DOHH2 (cell line): ENCODE measurements at regions not wholly inside any gene's neighbourhood (a gene's known extent, or its start where the extent isn't known, plus 50 kb on each side); places are given as distances from the start of the nearest gene placed in this dataset.

ENCODE experiments used
- H3F3A ChIP-seq: fragments of 200-600 bp; sonication (generic), shearing (Covaris generic); 2 replicates; pipeline ENCODE4 v1.6.0; 2016; ENCODE audit warnings: antibody characterized with exemption, mild to moderate bottlenecking; ENCODE audit not compliant: control insufficient read depth, insufficient read depth
- H3K27ac ChIP-seq: fragments of 200-600 bp; sonication (generic); 2 replicates; pipeline ENCODE4 v1.5.1; 2014; ENCODE audit warnings: low read depth, mild to moderate bottlenecking, low read length, moderate library complexity
- H3K27me3 ChIP-seq: fragments of 200-600 bp; sonication (generic); 2 replicates; pipeline ENCODE4 v1.6.1; 2014; ENCODE audit warnings: mild to moderate bottlenecking, low read length, mixed read lengths; ENCODE audit not compliant: control insufficient read depth
- H3K36me3 ChIP-seq: fragments of 200-600 bp; sonication (generic); 2 replicates; pipeline ENCODE4 v1.6.1; 2014; ENCODE audit warnings: mild to moderate bottlenecking, low read length, moderate library complexity, mixed read lengths; ENCODE audit not compliant: control insufficient read depth
- H3K4me1 ChIP-seq: fragments of 200-600 bp; sonication (generic); 2 replicates; pipeline ENCODE4 v1.6.1; 2014; ENCODE audit warnings: mild to moderate bottlenecking, low read length, mixed read lengths; ENCODE audit not compliant: control insufficient read depth
- H3K4me2 ChIP-seq: fragments of 200-600 bp; sonication (generic); 2 replicates; pipeline ENCODE4 v1.6.0; 2014; ENCODE audit warnings: mild to moderate bottlenecking, low read length, moderate library complexity
- H3K4me3 ChIP-seq: fragments of 200-600 bp; sonication (generic); 2 replicates; pipeline ENCODE4 v1.5.1; 2014; ENCODE audit warnings: mild to moderate bottlenecking, low read length, mixed read lengths
- H3K79me2 ChIP-seq: fragments of 200-600 bp; sonication (generic); 2 replicates; pipeline ENCODE4 v1.6.1; 2014; ENCODE audit warnings: mild to moderate bottlenecking, low read length, mixed read lengths; ENCODE audit not compliant: control insufficient read depth
- H3K9me2 ChIP-seq: fragments of 200-600 bp; sonication (generic); replicated peaks from 2 replicates; pipeline ENCODE4 v1.6.1; 2014; ENCODE audit warnings: mild to moderate bottlenecking, low read length, mixed read lengths; ENCODE audit not compliant: control insufficient read depth
- H3K9me3 ChIP-seq: fragments of 200-600 bp; sonication (generic); 2 replicates; pipeline ENCODE4 v1.6.1; 2014; ENCODE audit warnings: antibody characterized with exemption, low read length, mixed read lengths; ENCODE audit not compliant: control insufficient read depth, insufficient read depth
- H4K20me1 ChIP-seq: fragments of 200-600 bp; sonication (generic); 2 replicates; pipeline ENCODE4 v1.6.0; 2014; ENCODE audit warnings: low read depth, mild to moderate bottlenecking, antibody characterized with exemption, low read length, moderate library complexity; ENCODE audit not compliant: control insufficient read depth, insufficient read depth
- CTCF ChIP-seq: fragments of 200-600 bp; sonication (generic); IDR thresholded peaks from one replicate; pipeline ENCODE4 v1.5.1; 2014; ENCODE audit warnings: antibody characterized with exemption, mild to moderate bottlenecking, low read depth, low read length; ENCODE audit not compliant: poor library complexity, severe bottlenecking
- EZH2phosphoT487 ChIP-seq: fragments of 200-600 bp; sonication (generic); IDR thresholded peaks from 2 replicates; pipeline ENCODE4 v1.6.1; 2017; ENCODE audit warnings: borderline replicate concordance, mild to moderate bottlenecking, antibody characterized with exemption, low read length, moderate library complexity, mixed read lengths

- H3K4me1 ChIP-seq, result no peaks in the 10 kb centered on the region
- H3K9me2 ChIP-seq, result no peaks in the 10 kb centered on the region
- no peaks in the 10 kb centered on the region for H3K36me3 ChIP-seq
- H3K4me2 ChIP-seq, result no peak overlapping the region
- H3F3A ChIP-seq, result no peaks in the 10 kb centered on the region
- no peak overlapping the region for H3K27ac ChIP-seq
- H4K20me1 ChIP-seq, result no peaks in the 10 kb centered on the region
- no peak overlapping the region for H3K4me3 ChIP-seq
- H3K9me3 ChIP-seq, result no peaks in the 10 kb centered on the region
- H3K79me2 ChIP-seq, result no peaks in the 10 kb centered on the region
- TF ChIP-seq CTCF (no peak), EZH2phosphoT487 (no peak)
- 0 out of 2 replicates have a peak, but pooled peaks cover 4% of the 10 kb centered on the region for H3K27me3 ChIP-seq
These were observed 85.4 kb upstream of the MEGF10 start for GRCh38 chr5:127205147-127205546.

- Histone ChIP-seq H3K27ac (no peak overlapping the region), H3K4me2 (no peak overlapping the region), H3K9me2 (no peaks in the 10 kb centered on the region), H3K9me3 (no peaks in the 10 kb centered on the region), H4K20me1 (no peaks in the 10 kb centered on the region), H3K4me1 (no peaks in the 10 kb centered on the region), H3K79me2 (no peaks in the 10 kb centered on the region), H3K36me3 (no peaks in the 10 kb centered on the region), H3K27me3 (peaks cover 10% of the 10 kb centered on the region), H3F3A (no peaks in the 10 kb centered on the region), H3K4me3 (no peak overlapping the region)
- no peak for TF ChIP-seq CTCF
- TF ChIP-seq EZH2phosphoT487, result no peak
These were observed 84.1 kb upstream of the MEGF10 start for GRCh38 chr5:127206320-127207113.

GRCh38 chr5:127210042-127210441 is 80.6 kb upstream of the MEGF10 start:
- no peaks in the 10 kb centered on the region for H3K79me2 ChIP-seq
- no peaks in the 10 kb centered on the region for H3K4me1 ChIP-seq
- H4K20me1 ChIP-seq, result no peaks in the 10 kb centered on the region
- H3F3A ChIP-seq, result no peaks in the 10 kb centered on the region
- TF ChIP-seq EZH2phosphoT487 (no peak), CTCF (no peak)
- no peak overlapping the region for H3K4me2 ChIP-seq
- H3K4me3 ChIP-seq, result no peak overlapping the region
- H3K27ac ChIP-seq, result no peak overlapping the region
- H3K27me3 ChIP-seq, result peaks cover 10% of the 10 kb centered on the region
- no peaks in the 10 kb centered on the region for H3K9me3 ChIP-seq
- H3K36me3 ChIP-seq, result no peaks in the 10 kb centered on the region
- H3K9me2 ChIP-seq, result no peaks in the 10 kb centered on the region
